BJ (cell line): ENCODE measurements at regions not wholly inside any gene's neighbourhood (a gene's known extent, or its start where the extent isn't known, plus 50 kb on each side); places are given as distances from the start of the nearest gene placed in this dataset.
"Not testable (repeated sequence)": the region's sequence is repeated elsewhere in the genome, so short reads cannot be mapped to it uniquely, and the experiment has no call there.

Source experiments
- CTCF ChIA-PET: fragments of 350-600 bp; formaldehyde crosslinking; extraction: SDS; loops from one replicate; lab custom pipeline; 2021; ENCODE audit warnings: antibody characterized with exemption, inconsistent platforms; lab: Yijun Ruan, JAX
- POLR2A ChIA-PET: fragments of 300-600 bp; sonication (Branson Sonifier 250); formaldehyde crosslinking; extraction: SDS; loops from one replicate; lab custom pipeline; 2021; ENCODE audit warnings: antibody characterized with exemption; lab: Charles Lee
- DNase-seq: peaks from one replicate; pipeline ENCODE4 v3.0.0-alpha.2; 2011; ENCODE audit warnings: low read depth
- H3K27me3 ChIP-seq: 2 replicates; pipeline ENCODE4 v1.6.0; 2011; ENCODE audit warnings: low read length; ENCODE audit not compliant: control insufficient read depth, insufficient read depth
- H3K36me3 ChIP-seq: 2 replicates; pipeline ENCODE4 v1.5.1; 2011; ENCODE audit warnings: low read length; ENCODE audit not compliant: control insufficient read depth, insufficient read depth
- H3K4me3 ChIP-seq: 2 replicates; pipeline ENCODE4 v1.5.1; 2011; ENCODE audit warnings: low read depth, mild to moderate bottlenecking, control low read depth, low read length
- TF ChIP-seq, protein P1 (sequence below): IDR thresholded peaks from 2 replicates; pipeline ENCODE4 v1.5.1; 2011; ENCODE audit warnings: low read depth, mild to moderate bottlenecking, control low read depth, inconsistent platforms, low read length, moderate library complexity; ENCODE audit not compliant: insufficient read depth

DNA sequence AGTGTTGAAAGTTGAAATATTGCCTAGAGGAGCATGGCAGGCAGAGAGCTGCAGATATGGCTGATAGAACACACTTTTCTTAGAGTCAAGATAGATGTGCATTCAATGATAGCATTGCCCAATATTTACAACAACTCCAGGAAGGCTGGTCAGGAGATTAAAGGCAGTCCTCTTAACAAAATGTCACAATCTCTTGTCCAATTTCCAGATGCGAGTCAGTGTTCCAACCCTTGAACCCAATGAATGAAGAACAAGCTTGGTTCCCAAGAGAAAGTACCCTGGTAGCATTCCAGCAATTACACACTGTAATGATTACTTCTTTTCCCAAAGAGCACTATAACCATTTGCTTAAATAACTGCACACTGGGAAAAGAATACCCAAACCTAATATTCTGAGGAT, 839.4 kb upstream of the VRK2 start:
- no peaks in the 10 kb centered on the region for H3K27me3 ChIP-seq
- H3K4me3 ChIP-seq, result no peak overlapping the region
- POLR2A ChIA-PET, result no interaction called here
- H3K36me3 ChIP-seq, result no peaks in the 10 kb centered on the region
- CTCF ChIA-PET, result no interaction called here
- no peak for DNase-seq
- TF ChIP-seq, protein P1, sequence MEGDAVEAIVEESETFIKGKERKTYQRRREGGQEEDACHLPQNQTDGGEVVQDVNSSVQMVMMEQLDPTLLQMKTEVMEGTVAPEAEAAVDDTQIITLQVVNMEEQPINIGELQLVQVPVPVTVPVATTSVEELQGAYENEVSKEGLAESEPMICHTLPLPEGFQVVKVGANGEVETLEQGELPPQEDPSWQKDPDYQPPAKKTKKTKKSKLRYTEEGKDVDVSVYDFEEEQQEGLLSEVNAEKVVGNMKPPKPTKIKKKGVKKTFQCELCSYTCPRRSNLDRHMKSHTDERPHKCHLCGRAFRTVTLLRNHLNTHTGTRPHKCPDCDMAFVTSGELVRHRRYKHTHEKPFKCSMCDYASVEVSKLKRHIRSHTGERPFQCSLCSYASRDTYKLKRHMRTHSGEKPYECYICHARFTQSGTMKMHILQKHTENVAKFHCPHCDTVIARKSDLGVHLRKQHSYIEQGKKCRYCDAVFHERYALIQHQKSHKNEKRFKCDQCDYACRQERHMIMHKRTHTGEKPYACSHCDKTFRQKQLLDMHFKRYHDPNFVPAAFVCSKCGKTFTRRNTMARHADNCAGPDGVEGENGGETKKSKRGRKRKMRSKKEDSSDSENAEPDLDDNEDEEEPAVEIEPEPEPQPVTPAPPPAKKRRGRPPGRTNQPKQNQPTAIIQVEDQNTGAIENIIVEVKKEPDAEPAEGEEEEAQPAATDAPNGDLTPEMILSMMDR, result no peak

DNA sequence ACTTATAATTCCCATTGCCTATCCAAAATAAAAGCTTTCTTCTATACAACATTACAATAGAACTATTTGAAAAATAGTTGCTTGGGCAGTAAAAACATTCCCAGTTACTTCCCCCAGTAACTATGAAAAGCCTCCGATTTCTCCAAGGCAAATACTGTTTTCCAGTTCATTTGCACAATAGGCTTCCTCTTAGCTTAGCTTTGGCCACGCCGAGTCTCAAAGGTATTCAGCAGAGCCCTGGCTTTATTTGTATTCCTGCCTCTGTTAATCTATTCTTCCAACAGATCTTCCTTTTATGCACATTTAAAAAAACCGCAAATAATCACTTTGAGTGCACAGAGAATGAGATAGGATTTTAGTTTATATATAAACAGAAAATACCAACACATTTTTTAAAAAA, 836.8 kb upstream of the VRK2 start:
- Histone ChIP-seq H3K36me3 (no peaks in the 10 kb centered on the region), H3K27me3 (no peaks in the 10 kb centered on the region), H3K4me3 (no peak overlapping the region)
- DNase-seq, result no peak
- ChIA-PET POLR2A (no interaction called here), CTCF (no interaction called here)
- TF ChIP-seq, protein P1, result no peak

DNA sequence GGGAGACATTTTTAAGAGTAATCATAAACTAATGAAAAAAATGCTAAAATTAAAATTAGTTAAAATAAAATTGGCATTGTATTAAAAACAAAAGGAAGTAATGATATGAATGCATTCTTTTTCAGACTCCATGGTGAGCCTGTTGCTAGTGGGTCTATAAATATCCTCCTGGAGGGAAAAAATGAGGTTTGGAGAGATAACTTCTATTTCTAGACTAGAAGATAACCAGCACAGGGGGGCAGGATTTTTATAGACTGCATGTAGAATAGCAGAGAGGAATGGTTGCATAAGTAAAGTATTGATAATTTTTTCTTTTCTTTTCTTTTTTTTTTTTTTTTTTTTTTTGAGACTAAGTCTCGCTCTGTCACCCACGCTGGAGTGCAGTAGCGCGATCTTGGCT, 835.8 kb upstream of the VRK2 start:
- Histone ChIP-seq H3K36me3 (no peaks in the 10 kb centered on the region), H3K4me3 (no peak overlapping the region), H3K27me3 (no peaks in the 10 kb centered on the region)
- ChIA-PET POLR2A (no interaction called here), CTCF (no interaction called here)
- no peak for DNase-seq
- TF ChIP-seq, protein P1, result no peak

DNA sequence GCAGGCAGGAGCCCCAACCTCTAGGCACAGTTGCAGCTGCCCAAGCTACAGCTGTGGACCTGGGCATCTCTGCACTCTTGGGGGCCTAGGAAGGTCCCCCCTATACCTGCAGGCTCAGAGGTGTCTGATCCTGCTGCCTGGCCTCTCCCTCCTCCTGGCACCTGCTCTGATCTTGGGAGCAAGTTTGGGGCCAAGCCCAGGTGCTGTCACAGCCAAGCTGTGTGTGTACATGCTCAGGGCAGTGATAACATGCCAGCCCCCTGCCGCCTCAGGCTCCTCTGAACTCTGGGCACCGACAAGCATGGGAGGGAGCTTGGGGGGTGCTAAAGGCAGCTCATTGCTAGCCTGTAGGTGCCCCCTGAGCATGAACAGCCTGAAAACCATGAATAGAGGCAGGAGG, 829.6 kb upstream of the VRK2 start:
- CTCF ChIA-PET, result no interaction called here
- Histone ChIP-seq H3K27me3 (no peaks in the 10 kb centered on the region), H3K36me3 (no peaks in the 10 kb centered on the region), H3K4me3 (no peak overlapping the region)
- TF ChIP-seq, protein P1, result no peak
- POLR2A ChIA-PET, result no interaction called here
- no peak for DNase-seq

DNA sequence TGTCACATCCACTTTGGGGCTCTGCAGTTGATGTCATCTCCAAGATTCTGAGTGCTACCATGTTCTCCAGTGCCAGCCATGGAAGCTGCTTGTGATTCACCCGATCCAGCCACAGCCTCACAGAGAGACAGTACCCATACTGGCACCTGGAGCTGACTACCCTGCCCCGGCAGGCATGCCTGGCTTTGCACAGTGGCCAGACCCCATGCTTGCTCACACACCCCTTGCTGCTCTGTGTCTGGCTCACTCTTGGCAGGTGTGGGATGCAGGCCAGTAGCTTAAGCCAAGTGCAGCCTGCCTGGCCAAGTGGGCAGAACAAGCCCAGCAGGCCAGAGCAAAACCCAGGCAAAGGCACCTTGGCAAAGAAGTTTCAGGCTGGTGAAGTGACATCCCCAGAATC, 828.4 kb upstream of the VRK2 start:
- Histone ChIP-seq H3K36me3 (no peaks in the 10 kb centered on the region), H3K27me3 (no peaks in the 10 kb centered on the region), H3K4me3 (no peak overlapping the region)
- DNase-seq, result no peak
- TF ChIP-seq, protein P1, result no peak
- CTCF ChIA-PET, result interaction anchor here (0.5 kb wide), 1 partner anchor 105 kb away, joined by 3 read pairs; no protein-coding TSS in a partner anchor
- POLR2A ChIA-PET, result no interaction called here

DNA sequence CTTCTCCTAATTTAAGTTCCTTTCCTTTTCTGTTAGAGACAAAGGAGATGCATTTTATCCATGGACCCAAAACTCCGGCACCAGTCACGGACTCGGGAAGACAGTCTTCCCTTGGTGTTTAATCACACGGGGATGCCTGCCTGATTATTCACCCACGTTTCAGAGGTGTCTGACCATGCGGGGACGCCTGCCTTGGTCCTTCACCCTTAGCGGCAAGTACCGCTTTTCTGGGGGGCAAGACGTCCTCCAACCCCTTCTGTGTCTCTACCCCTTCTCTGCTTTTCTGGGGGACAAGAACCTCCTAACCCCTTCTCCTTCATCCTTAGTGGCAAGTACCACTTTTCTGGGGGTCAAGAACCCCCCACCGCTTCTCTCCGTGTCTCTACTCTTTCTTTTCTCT, 816.9 kb upstream of the VRK2 start:
- CTCF ChIA-PET, DNase-seq, H3K4me3 ChIP-seq, H3K36me3 ChIP-seq, H3K27me3 ChIP-seq, POLR2A ChIA-PET: not testable (repeated sequence)

DNA sequence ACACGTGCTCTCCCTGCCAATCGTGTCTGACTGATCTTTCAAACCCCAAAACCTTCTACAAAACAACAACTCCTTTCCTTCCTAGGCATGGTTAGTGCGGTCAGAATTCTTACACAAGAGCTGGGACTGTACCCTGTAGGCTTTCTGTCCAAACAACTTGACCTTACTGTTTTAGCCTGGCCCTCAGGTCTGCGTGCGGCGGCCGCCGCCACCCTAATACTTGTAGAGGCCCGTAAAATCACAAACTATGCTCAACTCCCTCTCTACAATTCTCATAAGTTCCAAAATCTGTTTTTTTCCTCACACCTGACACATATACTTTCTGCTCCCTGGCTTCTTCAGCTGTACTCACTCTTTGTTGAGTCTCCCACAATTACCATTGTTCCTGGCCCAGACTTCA, 814.3 kb upstream of the VRK2 start:
- CTCF ChIA-PET, POLR2A ChIA-PET, H3K36me3 ChIP-seq, H3K4me3 ChIP-seq, H3K27me3 ChIP-seq, DNase-seq: not testable (repeated sequence)

DNA sequence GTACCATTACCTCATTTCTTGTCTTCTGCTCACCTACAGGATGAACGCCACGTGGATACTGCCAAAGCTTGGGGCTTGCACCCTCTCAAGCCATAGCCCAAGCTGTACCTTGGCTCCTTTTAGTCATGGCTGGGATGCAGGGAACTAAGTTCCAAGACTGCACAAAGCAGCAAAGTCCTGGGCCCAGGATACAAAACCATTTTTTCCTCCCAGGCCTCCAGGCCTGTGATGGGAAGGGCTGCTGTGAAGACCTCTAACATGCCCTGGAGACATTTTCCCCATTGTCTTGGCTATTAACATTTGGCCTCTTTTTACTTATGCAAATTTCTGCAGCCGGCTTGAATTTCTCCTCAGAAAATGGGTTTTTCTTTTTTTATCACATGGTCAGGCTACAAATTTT, 795.1 kb upstream of the VRK2 start:
- DNase-seq, H3K27me3 ChIP-seq, H3K36me3 ChIP-seq, H3K4me3 ChIP-seq, CTCF ChIA-PET, POLR2A ChIA-PET: not testable (repeated sequence)

DNA sequence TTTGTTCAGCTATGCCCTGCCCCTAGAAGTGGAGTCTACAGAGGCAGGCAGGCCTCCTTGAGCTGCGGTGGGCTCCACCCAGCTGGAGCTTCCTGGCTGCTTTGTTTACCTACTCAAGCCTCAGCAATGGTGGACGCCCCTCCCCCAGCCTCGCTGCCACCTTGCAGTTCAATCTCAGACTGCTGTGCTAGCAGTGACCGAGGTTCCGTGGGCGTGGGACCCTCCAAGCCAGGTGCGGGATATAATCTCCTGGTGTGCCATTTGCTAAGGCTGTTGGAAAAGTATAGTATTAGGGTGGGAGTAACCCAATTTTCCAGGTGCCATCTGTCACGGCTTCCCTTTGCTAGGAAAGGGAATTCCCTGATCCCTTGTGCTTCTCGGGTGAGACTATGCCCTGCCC, 770.2 kb upstream of the VRK2 start:
- H3K4me3 ChIP-seq, CTCF ChIA-PET, POLR2A ChIA-PET, DNase-seq, H3K36me3 ChIP-seq, H3K27me3 ChIP-seq: not testable (repeated sequence)
